ENCODE measurements at regions not wholly inside any gene's neighbourhood (a gene's known extent, or its start where the extent isn't known, plus 50 kb on each side); places are given as distances from the start of the nearest gene placed in this dataset.

DNA sequence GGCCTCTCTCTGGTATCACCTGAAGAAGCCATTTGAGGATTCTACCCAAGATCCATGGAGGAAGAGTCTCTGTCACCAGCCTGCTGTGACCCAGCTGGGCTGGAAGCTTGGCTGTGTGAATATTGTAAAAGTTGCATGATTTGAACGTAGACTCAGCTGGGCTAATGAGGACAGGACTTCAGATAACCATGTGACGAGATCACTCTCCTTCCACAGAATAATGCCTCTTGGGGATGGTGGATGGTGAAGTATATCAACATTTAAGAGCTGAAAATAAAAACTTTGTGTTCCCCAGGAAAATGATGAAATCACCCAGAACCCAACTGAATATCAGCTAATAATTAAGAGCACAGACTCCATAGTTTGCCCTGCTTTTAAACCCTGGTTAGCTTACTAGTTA, 427.9 kb downstream of the CD83 start:
- 69 to 80% methylated on average over 2 of the region's 2 CpGs for WGBS, 2 experiments (ENCODE audit: low coverage in 1 of 2, low lambda C conversion rate in 2 of 2, missing lambda C conversion rate in 2 of 2)
- in situ Hi-C loops (cut with MboI), result no loop called here
- no peak overlapping the region for H3K4me2 ChIP-seq (ENCODE audit: unreplicated experiment)

DNA sequence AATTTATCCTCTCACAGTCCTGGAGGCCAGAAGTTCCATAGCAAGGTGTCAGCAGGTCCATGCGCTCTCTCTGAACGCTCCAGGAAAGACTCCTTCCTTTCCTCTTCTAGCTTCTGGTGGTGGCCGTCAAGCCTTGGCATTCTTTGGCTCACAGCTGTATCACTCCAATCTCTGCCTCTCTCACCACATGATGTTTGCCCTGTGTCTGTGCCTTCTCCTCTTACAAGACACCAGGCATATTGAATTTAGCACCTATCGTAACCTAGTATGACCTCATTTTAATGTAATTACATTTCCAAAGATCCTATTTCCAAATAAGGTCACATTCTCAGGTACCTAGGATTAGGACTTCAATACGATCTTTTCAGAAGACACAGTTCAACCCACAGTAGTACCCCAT, 428.5 kb downstream of the CD83 start:
- no peaks in the 10 kb centered on the region for H3K79me2 ChIP-seq (ENCODE audit: insufficient read depth)
- no peak for DNase-seq
- H3K9me2 ChIP-seq (ENCODE audit: insufficient read depth), result no peaks in the 10 kb centered on the region
- no peak overlapping the region for H3K4me2 ChIP-seq (ENCODE audit: unreplicated experiment)
- H3K4me3 ChIP-seq, result no peak overlapping the region
- H4K20me1 ChIP-seq (ENCODE audit: insufficient read depth), result no peaks in the 10 kb centered on the region
- H3K27me3 ChIP-seq (replicated peaks; ENCODE audit: insufficient read depth), result no peaks in the 10 kb centered on the region
- H2AFZ ChIP-seq, result no peak overlapping the region
- H3K9ac ChIP-seq, result no peak overlapping the region
- peaks cover 9% of the 10 kb centered on the region; the same call in 1 of the 2 replicates for H3K4me1 ChIP-seq (ENCODE audit: insufficient read depth)
- no peak overlapping the region for H3K27ac ChIP-seq
- no peaks in the 10 kb centered on the region for H3F3A ChIP-seq (ENCODE audit: insufficient read depth)
- H3K9me3 ChIP-seq (ENCODE audit: low read depth), result no peaks in the 10 kb centered on the region
- WGBS, 2 experiments (ENCODE audit: low coverage in 1 of 2, low lambda C conversion rate in 2 of 2, missing lambda C conversion rate in 2 of 2), result 94 to 96% methylated on average over 5 of the region's 5 CpGs
- TF ChIP-seq EZH2 (IDR thresholded peaks at IDR 0.05; ENCODE audit: insufficient read depth, poor library complexity, severe bottlenecking) (no peak), EZH2phosphoT487 (IDR thresholded peaks at IDR 0.05; ENCODE audit: insufficient read depth, low read depth) (no peak)
- no peaks in the 10 kb centered on the region for H3K36me3 ChIP-seq (ENCODE audit: low read depth)
- in situ Hi-C loops (cut with MboI), result no loop called here

More for the DNA sequence above, 427.9 kb downstream of the CD83 start:
- H3K4me1 ChIP-seq (ENCODE audit: insufficient read depth), result peaks cover 9% of the 10 kb centered on the region; the same call in 1 of the 2 replicates
- no peak for DNase-seq
- no peak for TF ChIP-seq EZH2phosphoT487 (IDR thresholded peaks at IDR 0.05; ENCODE audit: insufficient read depth, low read depth)
- TF ChIP-seq EZH2 (IDR thresholded peaks at IDR 0.05; ENCODE audit: insufficient read depth, poor library complexity, severe bottlenecking), result no peak
- no peaks in the 10 kb centered on the region for H3K36me3 ChIP-seq (ENCODE audit: low read depth)
- no peaks in the 10 kb centered on the region for H3K79me2 ChIP-seq (ENCODE audit: insufficient read depth)
- H2AFZ ChIP-seq, result no peak overlapping the region
- H3K27me3 ChIP-seq (replicated peaks; ENCODE audit: insufficient read depth), result no peaks in the 10 kb centered on the region
- H3K4me3 ChIP-seq, result no peak overlapping the region
- no peak overlapping the region for H3K9ac ChIP-seq
- no peaks in the 10 kb centered on the region for H4K20me1 ChIP-seq (ENCODE audit: insufficient read depth)
- H3F3A ChIP-seq (ENCODE audit: insufficient read depth), result no peaks in the 10 kb centered on the region
- no peak overlapping the region for H3K27ac ChIP-seq
- no peaks in the 10 kb centered on the region for H3K9me2 ChIP-seq (ENCODE audit: insufficient read depth)
- no peaks in the 10 kb centered on the region for H3K9me3 ChIP-seq (ENCODE audit: low read depth)

DNA sequence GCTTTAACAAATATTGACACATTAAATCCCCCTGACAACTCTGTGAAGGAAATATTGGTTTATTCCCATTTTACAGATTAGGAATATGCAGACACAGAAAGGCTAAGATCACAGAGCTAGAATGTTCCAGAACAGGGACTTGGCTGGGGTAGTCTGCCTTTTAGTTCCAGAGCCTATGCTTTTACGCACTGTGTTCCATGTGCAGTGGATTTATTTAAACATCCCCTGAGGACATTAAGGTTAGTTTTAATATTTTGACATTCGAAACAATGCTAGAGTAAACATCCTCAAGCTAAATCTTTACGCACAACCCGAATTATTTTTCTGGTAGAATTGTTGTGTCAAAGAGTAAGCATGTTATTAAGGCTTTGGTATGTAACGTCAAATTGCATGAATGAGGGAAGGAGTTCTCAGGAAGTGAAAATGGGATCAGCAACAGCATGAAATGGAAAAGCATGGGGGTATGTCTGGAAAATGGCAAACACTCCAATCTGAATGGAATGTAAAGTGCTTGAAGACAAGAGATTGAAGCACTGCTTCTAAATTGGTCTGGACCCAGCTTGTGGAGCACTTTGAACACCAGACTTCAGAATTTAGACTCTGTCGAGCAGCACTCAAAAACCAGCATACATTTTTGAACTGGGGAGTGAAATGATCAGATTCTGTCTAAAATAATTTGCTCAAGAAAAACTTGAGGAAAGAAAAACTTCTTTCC, 429.9 kb downstream of the CD83 start:
- Histone ChIP-seq H3K4me1 (ENCODE audit: insufficient read depth) (peaks cover 7% of the 10 kb centered on the region; the same call in 1 of the 2 replicates), H3K36me3 (ENCODE audit: low read depth) (no peaks in the 10 kb centered on the region), H4K20me1 (ENCODE audit: insufficient read depth) (no peaks in the 10 kb centered on the region), H3K79me2 (ENCODE audit: insufficient read depth) (no peaks in the 10 kb centered on the region), H3K27ac (no peak overlapping the region), H3K27me3 (replicated peaks; ENCODE audit: insufficient read depth) (no peaks in the 10 kb centered on the region), H3K9me3 (ENCODE audit: low read depth) (no peaks in the 10 kb centered on the region), H3K4me3 (no peak overlapping the region), H3K9me2 (ENCODE audit: insufficient read depth) (no peaks in the 10 kb centered on the region), H3K9ac (no peak overlapping the region), H2AFZ (no peak overlapping the region), H3F3A (ENCODE audit: insufficient read depth) (no peaks in the 10 kb centered on the region), H3K4me2 (ENCODE audit: unreplicated experiment) (no peak overlapping the region)
- WGBS, 2 experiments (ENCODE audit: low coverage in 1 of 2, low lambda C conversion rate in 2 of 2, missing lambda C conversion rate in 2 of 2), result 83 to 90% methylated on average over 6 of the region's 6 CpGs
- in situ Hi-C loops (cut with MboI), result no loop called here
- DNase-seq, result no peak
- TF ChIP-seq EZH2 (IDR thresholded peaks at IDR 0.05; ENCODE audit: insufficient read depth, poor library complexity, severe bottlenecking) (no peak), EZH2phosphoT487 (IDR thresholded peaks at IDR 0.05; ENCODE audit: insufficient read depth, low read depth) (no peak)

DNA sequence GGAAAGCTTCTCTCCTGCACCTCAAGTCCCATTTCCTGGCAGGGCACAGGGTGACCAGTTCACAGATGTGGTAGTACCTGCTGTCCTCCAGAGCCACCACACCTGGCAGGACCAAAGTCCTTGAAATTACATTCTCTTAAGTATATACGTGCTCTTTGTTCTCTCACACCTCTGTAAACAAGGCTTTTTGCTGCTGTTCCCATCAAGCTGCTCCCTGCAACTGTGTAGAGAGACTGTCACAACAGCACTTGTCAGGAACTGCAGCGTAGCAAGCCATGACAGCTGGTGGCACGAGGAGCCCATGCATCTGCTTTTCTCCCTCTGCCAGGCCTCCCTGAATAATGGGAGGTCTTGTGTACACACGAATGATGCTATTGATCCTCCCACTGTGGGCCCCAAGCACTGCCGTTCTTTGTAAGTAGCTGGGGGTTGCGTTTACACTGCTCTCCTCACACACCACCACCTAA, 431.8 kb downstream of the CD83 start:
- in situ Hi-C loops (cut with MboI), result no loop called here
- H3K27ac ChIP-seq, result no peak overlapping the region
- 59% methylated on average over 6 of the region's 6 CpGs for WGBS, 2 experiments (ENCODE audit: low coverage in 1 of 2, low lambda C conversion rate in 2 of 2, missing lambda C conversion rate in 2 of 2)

More for the DNA sequence above, 431.8 kb downstream of the CD83 start:
- no peaks in the 10 kb centered on the region for H3K36me3 ChIP-seq (ENCODE audit: low read depth)
- H3K79me2 ChIP-seq (ENCODE audit: insufficient read depth), result no peaks in the 10 kb centered on the region
- DNase-seq, result no peak
- TF ChIP-seq EZH2phosphoT487 (IDR thresholded peaks at IDR 0.05; ENCODE audit: insufficient read depth, low read depth) (no peak), EZH2 (IDR thresholded peaks at IDR 0.05; ENCODE audit: insufficient read depth, poor library complexity, severe bottlenecking) (no peak)
- no peaks in the 10 kb centered on the region for H3K4me1 ChIP-seq (ENCODE audit: insufficient read depth)
- no peaks in the 10 kb centered on the region for H3K9me3 ChIP-seq (ENCODE audit: low read depth)
- no peaks in the 10 kb centered on the region for H3F3A ChIP-seq (ENCODE audit: insufficient read depth)
- H3K9me2 ChIP-seq (ENCODE audit: insufficient read depth), result no peaks in the 10 kb centered on the region
- H2AFZ ChIP-seq, result no peak overlapping the region
- H3K4me3 ChIP-seq, result no peak overlapping the region
- no peak overlapping the region for H3K9ac ChIP-seq
- H3K4me2 ChIP-seq (ENCODE audit: unreplicated experiment), result no peak overlapping the region
- H4K20me1 ChIP-seq (ENCODE audit: insufficient read depth), result no peaks in the 10 kb centered on the region
- H3K27me3 ChIP-seq (replicated peaks; ENCODE audit: insufficient read depth), result no peaks in the 10 kb centered on the region

Data from GM23248 (cell line).